ENCODE measurements at regions not wholly inside any gene's neighbourhood (a gene's known extent, or its start where the extent isn't known, plus 50 kb on each side); places are given as distances from the start of the nearest gene placed in this dataset.
"Not testable (repeated sequence)": the region's sequence is repeated elsewhere in the genome, so short reads cannot be mapped to it uniquely, and the experiment has no call there.

GRCh38 chr3:75295013-75295412 lies 369.1 kb upstream of the FRG2C start:
- no peak for DNase-seq (ENCODE audit: extremely low spot score, unreplicated experiment)
- TF ChIP-seq CTCF (conservative IDR thresholded peaks at IDR 0.05) = no peak
- Mint-ChIP-seq H3K36me3 (no peaks in the 10 kb centered on the region), H3K4me1 (ENCODE audit: unreplicated experiment) (peaks cover 6% of the 10 kb centered on the region), H3K27ac (no peak overlapping the region), H3K27me3 (peaks cover 18% of the 10 kb centered on the region), H3K4me3 (no peak overlapping the region), H3K9me3 (peaks cover 5% of the 10 kb centered on the region)

GRCh38 chr3:75296858-75297257 lies 367.3 kb upstream of the FRG2C start:
- Mint-ChIP-seq H3K36me3 (no peaks in the 10 kb centered on the region), H3K4me3 (no peak overlapping the region), H3K4me1 (ENCODE audit: unreplicated experiment) (peaks cover 6% of the 10 kb centered on the region), H3K9me3 (peaks cover 5% of the 10 kb centered on the region), H3K27me3 (peaks cover 11% of the 10 kb centered on the region), H3K27ac (no peak overlapping the region)
- no peak for DNase-seq (ENCODE audit: extremely low spot score, unreplicated experiment)
- TF ChIP-seq CTCF (conservative IDR thresholded peaks at IDR 0.05) = no peak

GRCh38 chr3:75300606-75301005 lies 363.5 kb upstream of the FRG2C start:
- TF ChIP-seq CTCF (conservative IDR thresholded peaks at IDR 0.05) = no peak
- H3K36me3 Mint-ChIP-seq = no peaks in the 10 kb centered on the region
- H3K4me1 Mint-ChIP-seq (ENCODE audit: unreplicated experiment) = no peaks in the 10 kb centered on the region
- no peak for DNase-seq (ENCODE audit: extremely low spot score, unreplicated experiment)
- H3K4me3 Mint-ChIP-seq = no peak overlapping the region
- H3K27me3 Mint-ChIP-seq = peaks cover 11% of the 10 kb centered on the region
- H3K9me3 Mint-ChIP-seq = peaks cover 5% of the 10 kb centered on the region
- no peak overlapping the region for H3K27ac Mint-ChIP-seq

GRCh38 chr3:75301050-75301449 lies 363.1 kb upstream of the FRG2C start:
- H3K36me3 Mint-ChIP-seq; H3K4me3 Mint-ChIP-seq; H3K27ac Mint-ChIP-seq; H3K4me1 Mint-ChIP-seq (ENCODE audit: unreplicated experiment); H3K9me3 Mint-ChIP-seq; DNase-seq (ENCODE audit: extremely low spot score, unreplicated experiment): not testable (repeated sequence)
- H3K27me3 Mint-ChIP-seq = peaks cover 11% of the 10 kb centered on the region

GRCh38 chr3:75303741-75304140 lies 360.4 kb upstream of the FRG2C start:
- no peak for DNase-seq (ENCODE audit: extremely low spot score, unreplicated experiment)
- Mint-ChIP-seq H3K27me3 (peaks cover 8% of the 10 kb centered on the region), H3K4me3 (no peak overlapping the region), H3K4me1 (ENCODE audit: unreplicated experiment) (no peaks in the 10 kb centered on the region), H3K27ac (no peak overlapping the region), H3K36me3 (no peaks in the 10 kb centered on the region), H3K9me3 (peaks cover 1% of the 10 kb centered on the region)
- no peak for TF ChIP-seq CTCF (conservative IDR thresholded peaks at IDR 0.05)

- H3K4me3 Mint-ChIP-seq = no peak overlapping the region
- H3K9me3 Mint-ChIP-seq = no peaks in the 10 kb centered on the region
- H3K36me3 Mint-ChIP-seq = no peaks in the 10 kb centered on the region
- peaks cover 7% of the 10 kb centered on the region for H3K27me3 Mint-ChIP-seq
- H3K27ac Mint-ChIP-seq = no peak overlapping the region
- no peaks in the 10 kb centered on the region for H3K4me1 Mint-ChIP-seq (ENCODE audit: unreplicated experiment)
- no peak for DNase-seq (ENCODE audit: extremely low spot score, unreplicated experiment)
- no peak for TF ChIP-seq CTCF (conservative IDR thresholded peaks at IDR 0.05)
Measured at GRCh38 chr3:75305901-75306300, 358.2 kb upstream of the FRG2C start.

- not testable (repeated sequence) for DNase-seq (ENCODE audit: extremely low spot score, unreplicated experiment); H3K27me3 Mint-ChIP-seq; H3K36me3 Mint-ChIP-seq; H3K9me3 Mint-ChIP-seq; H3K27ac Mint-ChIP-seq; H3K4me3 Mint-ChIP-seq; H3K4me1 Mint-ChIP-seq (ENCODE audit: unreplicated experiment)
Measured at GRCh38 chr3:75311306-75311705, 352.8 kb upstream of the FRG2C start.

- H3K4me1 Mint-ChIP-seq (ENCODE audit: unreplicated experiment); H3K27ac Mint-ChIP-seq; H3K4me3 Mint-ChIP-seq; H3K9me3 Mint-ChIP-seq; DNase-seq (ENCODE audit: extremely low spot score, unreplicated experiment); H3K27me3 Mint-ChIP-seq; H3K36me3 Mint-ChIP-seq: not testable (repeated sequence)
Measured at GRCh38 chr3:75312469-75312868, 351.7 kb upstream of the FRG2C start.

- not testable (repeated sequence) for H3K27me3 Mint-ChIP-seq; H3K36me3 Mint-ChIP-seq; H3K9me3 Mint-ChIP-seq; DNase-seq (ENCODE audit: extremely low spot score, unreplicated experiment); H3K27ac Mint-ChIP-seq; H3K4me3 Mint-ChIP-seq; H3K4me1 Mint-ChIP-seq (ENCODE audit: unreplicated experiment)
Measured at GRCh38 chr3:75319776-75320175, 344.4 kb upstream of the FRG2C start.
